H1 (cell line): ENCODE measurements at regions not wholly inside any gene's neighbourhood (a gene's known extent, or its start where the extent isn't known, plus 50 kb on each side); places are given as distances from the start of the nearest gene placed in this dataset.

Experiments used
- CTCF ChIA-PET: fragments of 300-600 bp; sonication (Branson Sonifier 250); formaldehyde crosslinking; loops from one replicate; lab custom pipeline; 2021; ENCODE audit not compliant: partially characterized antibody; lab: Charles Lee
- POLR2A ChIA-PET: fragments of 300-600 bp; sonication (Branson Sonifier 250); formaldehyde crosslinking; loops from one replicate; lab custom pipeline; 2021; ENCODE audit warnings: inconsistent platforms; ENCODE audit not compliant: partially characterized antibody; lab: Charles Lee
- DNase-seq, 2 experiments: peaks; one replicate each; pipeline versions ENCODE4 v3.0.0 to v3.0.0-alpha.2; 2010 to 2022; ENCODE audit warnings: low spot score in 2 of 2, low read depth in 1 of 2, mixed read lengths in 1 of 2
- FAIRE-seq: peaks from 2 replicates; lab custom pipeline; 2011; peaks lifted over from hg19 to GRCh38; lab: Jason Lieb, UNC
- H2AFZ ChIP-seq: 2 replicates; pipeline ENCODE4 v1.8.1; 2012; ENCODE audit warnings: low read length, inconsistent platforms
- H2AK5ac ChIP-seq: 2 replicates; pipeline ENCODE4 v1.6.1; 2013; ENCODE audit warnings: low read depth, low read length
- H2BK120ac ChIP-seq: replicated peaks from 2 replicates; pipeline ENCODE3; 2013; ENCODE audit warnings: low read depth, low read length, inconsistent platforms
- H2BK12ac ChIP-seq: 2 replicates; pipeline ENCODE4 v1.6.1; 2013; ENCODE audit warnings: low read depth, low read length
- H2BK15ac ChIP-seq: 2 replicates; pipeline ENCODE4 v1.6.1; 2013; ENCODE audit warnings: low read length
- H2BK20ac ChIP-seq: 2 replicates; pipeline ENCODE4 v1.6.1; 2013; ENCODE audit warnings: low read length
- H2BK5ac ChIP-seq: 2 replicates; pipeline ENCODE4 v1.6.1; 2013; ENCODE audit warnings: low read depth, low read length
- H3K14ac ChIP-seq: 2 replicates; pipeline ENCODE4 v1.6.1; 2013; ENCODE audit warnings: inconsistent platforms; ENCODE audit not compliant: insufficient read length
- H3K18ac ChIP-seq: 2 replicates; pipeline ENCODE4 v1.6.1; 2013; ENCODE audit warnings: low read length; ENCODE audit errors: extremely low read depth
- H3K23ac ChIP-seq: 2 replicates; pipeline ENCODE4 v1.6.1; 2013; ENCODE audit warnings: inconsistent platforms; ENCODE audit not compliant: insufficient read length
- H3K23me2 ChIP-seq: 2 replicates; pipeline ENCODE4 v1.6.1; 2013; ENCODE audit warnings: low read depth, low read length
- H3K27ac ChIP-seq: 2 replicates; pipeline ENCODE4 v1.6.1; 2011; ENCODE audit warnings: low read depth, low read length, inconsistent platforms
- H3K27me3 ChIP-seq, 4 experiments: replicated peaks in 1 of 4; 1 replicate in 1 of 4; 2 replicates in 3 of 4; pipeline versions ENCODE4 v1.6.1 to v1.8.1; 2011 to 2013; ENCODE audit warnings: low read length in 3 of 4, mild to moderate bottlenecking in 3 of 4, inconsistent platforms in 2 of 4, mixed read lengths in 2 of 4, moderate library complexity in 1 of 4; ENCODE audit not compliant: control insufficient read depth in 3 of 4, insufficient read depth in 3 of 4; ENCODE audit errors: extremely low read depth in 1 of 4
- H3K36me3 ChIP-seq, 4 experiments: 2 replicates each; pipeline versions ENCODE4 v1.6.1 to v1.8.1; 2011 to 2013; ENCODE audit warnings: mild to moderate bottlenecking in 4 of 4, low read length in 3 of 4, moderate library complexity in 2 of 4, control low read depth in 1 of 4, inconsistent platforms in 1 of 4; ENCODE audit not compliant: insufficient read depth in 4 of 4, control insufficient read depth in 2 of 4
- H3K4ac ChIP-seq: replicated peaks from 2 replicates; pipeline ENCODE3; 2013; ENCODE audit warnings: low read length, low read depth, mixed read lengths, inconsistent platforms; ENCODE audit not compliant: insufficient read length
- H3K4me1 ChIP-seq, 4 experiments: replicated peaks in 1 of 4; 1 replicate in 1 of 4; 2 replicates in 3 of 4; pipeline versions ENCODE4 v1.6.1 to v1.8.1; 2011 to 2013; ENCODE audit warnings: low read length in 3 of 4, inconsistent platforms in 2 of 4, mixed read lengths in 1 of 4; ENCODE audit not compliant: insufficient read depth in 4 of 4, control insufficient read depth in 3 of 4
- H3K4me2 ChIP-seq, 2 experiments: 2 replicates each; pipeline versions ENCODE4 v1.6.1 to v1.8.1; 2011 to 2013; ENCODE audit warnings: low read depth in 2 of 2, low read length in 2 of 2, control low read depth in 1 of 2, inconsistent platforms in 1 of 2, mild to moderate bottlenecking in 1 of 2; ENCODE audit not compliant: insufficient read depth in 1 of 2
- H3K4me3 ChIP-seq, 4 experiments: fragments of 200-600, 300-600 bp in 1 of 4; sonication (generic), shearing (Covaris generic), sonication (Bioruptor Twin) in 1 of 4; 2 replicates each; pipeline versions ENCODE4 v1.5.1 to v1.8.1; 2011 to 2016; ENCODE audit warnings: low read length in 4 of 4, low read depth in 3 of 4, control low read depth in 2 of 4, inconsistent platforms in 2 of 4, mild to moderate bottlenecking in 2 of 4, mixed read lengths in 1 of 4, moderate library complexity in 1 of 4; ENCODE audit not compliant: insufficient read depth in 2 of 4; ENCODE audit errors: extremely low read depth in 1 of 4
- H3K56ac ChIP-seq: replicated peaks from 2 replicates; pipeline ENCODE3; 2013; ENCODE audit warnings: low read depth, mild to moderate bottlenecking, mixed read lengths, low read length, inconsistent platforms; ENCODE audit not compliant: insufficient read length
- H3K79me1 ChIP-seq: 2 replicates; pipeline ENCODE4 v1.6.1; 2013; ENCODE audit warnings: low read depth, low read length, control low read depth
- H3K79me2 ChIP-seq, 2 experiments: 2 replicates each; pipeline versions ENCODE4 v1.6.1 to v1.8.1; 2012 to 2013; ENCODE audit warnings: low read length in 2 of 2, mild to moderate bottlenecking in 2 of 2, inconsistent platforms in 1 of 2; ENCODE audit not compliant: insufficient read depth in 2 of 2, control insufficient read depth in 1 of 2
- H3K9ac ChIP-seq, 4 experiments: replicated peaks in 1 of 4; 1 replicate in 1 of 4; 2 replicates in 3 of 4; pipeline versions ENCODE4 v1.6.1 to v1.8.1; 2011 to 2013; ENCODE audit warnings: low read depth in 3 of 4, low read length in 3 of 4, control low read depth in 2 of 4, mild to moderate bottlenecking in 2 of 4, moderate library complexity in 2 of 4, inconsistent platforms in 1 of 4; ENCODE audit errors: extremely low read depth in 1 of 4
- H3K9me3 ChIP-seq, 2 experiments: 2 replicates each; pipeline versions ENCODE4 v1.6.1 to v1.8.1; 2012 to 2013; ENCODE audit warnings: mild to moderate bottlenecking in 2 of 2, moderate library complexity in 2 of 2, control low read depth in 1 of 2, inconsistent platforms in 1 of 2, low read depth in 1 of 2, low read length in 1 of 2, mixed read lengths in 1 of 2; ENCODE audit not compliant: insufficient read depth in 2 of 2
- H4K20me1 ChIP-seq, 2 experiments: replicated peaks in 1 of 2; 2 replicates each; pipeline versions ENCODE3 to v1.8.1; 2011 to 2013; ENCODE audit warnings: inconsistent platforms in 2 of 2, low read length in 2 of 2, mild to moderate bottlenecking in 1 of 2; ENCODE audit not compliant: insufficient read depth in 2 of 2, control insufficient read depth in 1 of 2
- H4K5ac ChIP-seq: 2 replicates; pipeline ENCODE4 v1.6.1; 2013; ENCODE audit warnings: low read length, low read depth, mixed read lengths, inconsistent platforms; ENCODE audit not compliant: insufficient read length
- H4K8ac ChIP-seq: 2 replicates; pipeline ENCODE4 v1.8.0; 2013; ENCODE audit warnings: mild to moderate bottlenecking, moderate library complexity, low read length, inconsistent platforms; ENCODE audit not compliant: insufficient read depth; ENCODE audit errors: extremely low read depth
- H4K91ac ChIP-seq: replicated peaks from 2 replicates; pipeline ENCODE3; 2013; ENCODE audit warnings: low read length, mixed read lengths, inconsistent platforms; ENCODE audit not compliant: insufficient read length
- BACH1 ChIP-seq: IDR thresholded peaks from 2 replicates; pipeline ENCODE4 v1.6.1; 2012; ENCODE audit warnings: low read length, improper control_type of control experiment
- CTBP2 ChIP-seq: IDR thresholded peaks from 2 replicates; pipeline ENCODE4 v1.7.0; 2011; ENCODE audit warnings: borderline replicate concordance, mild to moderate bottlenecking, moderate library complexity, mixed read lengths, low read length; ENCODE audit not compliant: insufficient read depth, insufficient read length
- CTCF ChIP-seq, 3 experiments: IDR thresholded peaks; 1 replicate in 2 of 3; 2 replicates in 1 of 3; pipeline versions ENCODE4 v1.5.1 to v1.6.1; 2011; ENCODE audit warnings: low read length in 3 of 3, mild to moderate bottlenecking in 3 of 3, inconsistent platforms in 2 of 3, low read depth in 1 of 3, moderate library complexity in 1 of 3; ENCODE audit not compliant: insufficient read depth in 1 of 3; ENCODE audit errors: control extremely low read depth in 1 of 3
- HDAC2 ChIP-seq, 2 experiments: fragments of 300-600 bp in 1 of 2; sonication (generic) in 1 of 2; IDR thresholded peaks; 2 replicates each; pipeline ENCODE4 v1.6.1; 2011 to 2012; ENCODE audit warnings: low read depth in 2 of 2, low read length in 2 of 2, mild to moderate bottlenecking in 2 of 2, moderate library complexity in 2 of 2, borderline replicate concordance in 1 of 2, inconsistent platforms in 1 of 2
- RXRA ChIP-seq: IDR thresholded peaks from 2 replicates; pipeline ENCODE4 v1.6.1; 2011; ENCODE audit warnings: low read depth, mild to moderate bottlenecking, low read length, moderate library complexity; ENCODE audit not compliant: insufficient read depth
- SUZ12 ChIP-seq: fragments of 200-600 bp; sonication (generic); IDR thresholded peaks from 2 replicates; pipeline ENCODE4 v1.6.1; 2012; ENCODE audit warnings: mild to moderate bottlenecking, inconsistent platforms, low read length, moderate library complexity, mixed read lengths
- TBP ChIP-seq: IDR thresholded peaks from 2 replicates; pipeline ENCODE4 v1.6.1; 2011; ENCODE audit warnings: low read depth, low read length, improper control_type of control experiment
- TCF12 ChIP-seq: IDR thresholded peaks from 2 replicates; pipeline ENCODE4 v1.6.1; 2011; ENCODE audit warnings: low read depth, mild to moderate bottlenecking, low read length
- WGBS, 2 experiments: shearing (Covaris generic) in 1 of 2; methylation state at CpG; one replicate each; pipeline versions ENCODE4 v1.1.6 to v1.1.7; 2013 to 2015; ENCODE audit warnings: low lambda C conversion rate in 2 of 2, mixed read lengths in 2 of 2, inconsistent platforms in 1 of 2, low coverage in 1 of 2, missing lambda C conversion rate in 1 of 2; ENCODE audit not compliant: insufficient replicate concordance in 2 of 2, insufficient coverage in 1 of 2, insufficient read length in 1 of 2; ENCODE audit errors: extremely low coverage in 1 of 2, missing lambda C conversion rate in 1 of 2; 5-methylcytosine and 5-hydroxymethylcytosine counted together
- TF ChIP-seq, protein P1 (sequence below): IDR thresholded peaks from 2 replicates; pipeline ENCODE4 v1.6.1; 2012; ENCODE audit warnings: inconsistent platforms

DNA sequence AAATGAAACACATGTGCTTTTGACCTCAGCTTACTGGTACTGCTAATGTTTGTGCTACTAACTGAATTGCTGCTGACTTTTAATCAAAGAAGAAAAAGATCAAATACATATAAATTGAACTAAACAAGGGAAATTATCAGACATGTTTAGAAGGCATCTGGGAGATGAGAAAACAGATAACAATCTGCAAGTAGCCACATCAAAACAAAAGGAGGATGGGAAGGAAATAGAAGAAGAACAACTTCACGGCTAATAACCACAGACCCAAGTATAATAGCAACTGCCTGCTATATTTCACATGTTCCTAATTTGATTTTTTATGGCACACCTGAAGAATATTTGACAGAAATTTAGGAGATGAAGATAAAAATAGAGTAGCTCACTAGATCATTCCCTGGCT lies 542.6 kb upstream of the SYT4 start:
- H3K36me3 ChIP-seq, result no peaks in the 10 kb centered on the region
- no peaks in the 10 kb centered on the region for H3K27me3 ChIP-seq
- no peak overlapping the region for H2BK12ac ChIP-seq
- no peak overlapping the region for H3K18ac ChIP-seq
- H3K79me1 ChIP-seq, result no peaks in the 10 kb centered on the region
- H3K79me2 ChIP-seq, result no peaks in the 10 kb centered on the region
- no peak overlapping the region for H4K91ac ChIP-seq
- POLR2A ChIA-PET, result no interaction called here
- H3K9ac ChIP-seq, result no peak overlapping the region
- H3K27ac ChIP-seq, result no peak overlapping the region
- no peak for FAIRE-seq
- H2AFZ ChIP-seq, result no peak overlapping the region
- H3K4me3 ChIP-seq, result no peak overlapping the region
- WGBS, 2 experiments, result 81% methylated on average over 1 of the region's 1 CpG; no CpG with 5 or more reads in 1 of the 2 experiments
- H4K8ac ChIP-seq, result no peak overlapping the region
- no peak overlapping the region for H3K14ac ChIP-seq
- CTCF ChIA-PET, result interaction anchor here (0.9 kb wide), 1 partner anchor 23 kb away, joined by 3 read pairs; no protein-coding TSS in a partner anchor
- H2BK120ac ChIP-seq, result no peak overlapping the region
- H4K20me1 ChIP-seq, result no peaks in the 10 kb centered on the region
- H2BK5ac ChIP-seq, result no peak overlapping the region
- no peaks in the 10 kb centered on the region for H3K23me2 ChIP-seq
- no peak overlapping the region for H4K5ac ChIP-seq
- H3K4ac ChIP-seq, result no peak overlapping the region
- no peak overlapping the region for H2AK5ac ChIP-seq
- no peak overlapping the region for H3K23ac ChIP-seq
- no peak for DNase-seq
- no peaks in the 10 kb centered on the region; a peak in 1 of 7 replicates for H3K4me1 ChIP-seq
- H2BK15ac ChIP-seq, result no peak overlapping the region
- H3K9me3 ChIP-seq, result 0 out of 4 replicates have a peak, but pooled peaks cover 2 to 5% of the 10 kb centered on the region in 2 experiments
- H2BK20ac ChIP-seq, result no peak overlapping the region
- no peak overlapping the region for H3K56ac ChIP-seq
- no peak overlapping the region for H3K4me2 ChIP-seq
- no peak for TF ChIP-seq CTBP2
- no peak for TF ChIP-seq CTCF (IDR thresholded peaks at IDR 0.05; ENCODE audit: control extremely low read depth in 1 of 3, insufficient read depth in 1 of 3, low read depth in 1 of 3, low read length in 3 of 3)
- TF ChIP-seq TCF12, result no peak
- no peak for TF ChIP-seq TBP
- TF ChIP-seq RXRA, result no peak
- no peak for TF ChIP-seq HDAC2 (IDR thresholded peaks at IDR 0.05; ENCODE audit: borderline replicate concordance in 1 of 2, low read depth in 2 of 2, low read length in 2 of 2)
- TF ChIP-seq SUZ12, result no peak
- TF ChIP-seq, protein P1, sequence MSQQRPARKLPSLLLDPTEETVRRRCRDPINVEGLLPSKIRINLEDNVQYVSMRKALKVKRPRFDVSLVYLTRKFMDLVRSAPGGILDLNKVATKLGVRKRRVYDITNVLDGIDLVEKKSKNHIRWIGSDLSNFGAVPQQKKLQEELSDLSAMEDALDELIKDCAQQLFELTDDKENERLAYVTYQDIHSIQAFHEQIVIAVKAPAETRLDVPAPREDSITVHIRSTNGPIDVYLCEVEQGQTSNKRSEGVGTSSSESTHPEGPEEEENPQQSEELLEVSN, result no peak
- TF ChIP-seq BACH1, result no peak
